ENCODE measurements at regions not wholly inside any gene's neighbourhood (a gene's known extent, or its start where the extent isn't known, plus 50 kb on each side); places are given as distances from the start of the nearest gene placed in this dataset.

GRCh38 chr12:118925407-118925806 is 55.9 kb upstream of the SRRM4 start:
- WGBS (ENCODE audit: low lambda C conversion rate): 6% methylated on average over 1 of the region's 1 CpG
- DNase-seq (ENCODE audit: low spot score) (no peak), FAIRE-seq (no peak), ATAC-seq (no peak)
- intact Hi-C loops (cut with micrococcal nuclease; ENCODE audit: unreplicated experiment) (no loop called here), in situ Hi-C loops (cut with HindIII; ENCODE audit: extremely low pct_ligation_motif_present, low pct_unique_long_range_greater_than_20kb) (no loop called here)
- Histone ChIP-seq H3K9me3 (ENCODE audit: low read length) (no peaks in the 10 kb centered on the region), H3K9ac (ENCODE audit: insufficient read depth, low read depth, low read length) (no peak overlapping the region), H3K27ac (ENCODE audit: extremely low read length, insufficient read depth, low read length) (no peak overlapping the region), H3K36me3 (replicated peaks in 1 of 2; ENCODE audit: control insufficient read depth in 1 of 2, insufficient read depth in 2 of 2, low read length in 2 of 2) (no peaks in the 10 kb centered on the region), H4K20me1 (ENCODE audit: insufficient read depth, low read length) (no peaks in the 10 kb centered on the region), H3K27me3 (ENCODE audit: control insufficient read depth in 1 of 2, insufficient read depth in 2 of 2, low read length in 2 of 2) (no peaks in the 10 kb centered on the region), H3K4me1 (ENCODE audit: insufficient read depth, low read length) (no peaks in the 10 kb centered on the region), H3K4me2 (ENCODE audit: low read depth, low read length) (no peak overlapping the region), H3K79me2 (ENCODE audit: insufficient read depth, low read length) (no peaks in the 10 kb centered on the region), H3K4me3 (replicated peaks in 1 of 3; ENCODE audit: insufficient read depth in 1 of 3, low read depth in 2 of 3, low read length in 3 of 3) (no peak overlapping the region), H2AFZ (ENCODE audit: low read length) (no peak overlapping the region)
- ChIA-PET POLR2A (no interaction called here), CTCF (ENCODE audit: low intra/inter-chr PET ratio, low total read pairs) (no interaction called here)
- BruUV-seq (replicated peaks): no TSS peak
- TF ChIP-seq ZHX1 (CRISPR knock-in tag; IDR thresholded peaks at IDR 0.05; ENCODE audit: low read depth) (no peak), ZNF317 (CRISPR knock-in tag; IDR thresholded peaks at IDR 0.05) (no peak), ZNF678 (CRISPR knock-in tag; IDR thresholded peaks at IDR 0.05) (no peak), ZNF124 (CRISPR knock-in tag; IDR thresholded peaks at IDR 0.05) (no peak), KAT2B (IDR thresholded peaks at IDR 0.05; ENCODE audit: borderline replicate concordance, low read depth, low read length) (no peak), XRCC5 (optimal IDR thresholded peaks at IDR 0.05; ENCODE audit: low read length) (no peak), AKAP8 (CRISPR knock-in tag; IDR thresholded peaks at IDR 0.05) (no peak), CCAR2 (optimal IDR thresholded peaks at IDR 0.05; ENCODE audit: low read depth, low read length) (no peak), ZNF775 (CRISPR knock-in tag; IDR thresholded peaks at IDR 0.05; ENCODE audit: borderline replicate concordance) (no peak), PLRG1 (conservative IDR thresholded peaks at IDR 0.05) (no peak), RNF219 (CRISPR knock-in tag; IDR thresholded peaks at IDR 0.05) (no peak), BCL3 (CRISPR knock-in tag; IDR thresholded peaks at IDR 0.05) (no peak), ZNF143 (CRISPR knock-in tag; IDR thresholded peaks at IDR 0.05) (no peak), FUBP1 (CRISPR knock-in tag; IDR thresholded peaks at IDR 0.05; ENCODE audit: borderline replicate concordance) (no peak)
- TF ChIP-seq, protein P1, sequence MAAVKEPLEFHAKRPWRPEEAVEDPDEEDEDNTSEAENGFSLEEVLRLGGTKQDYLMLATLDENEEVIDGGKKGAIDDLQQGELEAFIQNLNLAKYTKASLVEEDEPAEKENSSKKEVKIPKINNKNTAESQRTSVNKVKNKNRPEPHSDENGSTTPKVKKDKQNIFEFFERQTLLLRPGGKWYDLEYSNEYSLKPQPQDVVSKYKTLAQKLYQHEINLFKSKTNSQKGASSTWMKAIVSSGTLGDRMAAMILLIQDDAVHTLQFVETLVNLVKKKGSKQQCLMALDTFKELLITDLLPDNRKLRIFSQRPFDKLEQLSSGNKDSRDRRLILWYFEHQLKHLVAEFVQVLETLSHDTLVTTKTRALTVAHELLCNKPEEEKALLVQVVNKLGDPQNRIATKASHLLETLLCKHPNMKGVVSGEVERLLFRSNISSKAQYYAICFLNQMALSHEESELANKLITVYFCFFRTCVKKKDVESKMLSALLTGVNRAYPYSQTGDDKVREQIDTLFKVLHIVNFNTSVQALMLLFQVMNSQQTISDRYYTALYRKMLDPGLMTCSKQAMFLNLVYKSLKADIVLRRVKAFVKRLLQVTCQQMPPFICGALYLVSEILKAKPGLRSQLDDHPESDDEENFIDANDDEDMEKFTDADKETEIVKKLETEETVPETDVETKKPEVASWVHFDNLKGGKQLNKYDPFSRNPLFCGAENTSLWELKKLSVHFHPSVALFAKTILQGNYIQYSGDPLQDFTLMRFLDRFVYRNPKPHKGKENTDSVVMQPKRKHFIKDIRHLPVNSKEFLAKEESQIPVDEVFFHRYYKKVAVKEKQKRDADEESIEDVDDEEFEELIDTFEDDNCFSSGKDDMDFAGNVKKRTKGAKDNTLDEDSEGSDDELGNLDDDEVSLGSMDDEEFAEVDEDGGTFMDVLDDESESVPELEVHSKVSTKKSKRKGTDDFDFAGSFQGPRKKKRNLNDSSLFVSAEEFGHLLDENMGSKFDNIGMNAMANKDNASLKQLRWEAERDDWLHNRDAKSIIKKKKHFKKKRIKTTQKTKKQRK (IDR thresholded peaks at IDR 0.05; ENCODE audit: low read length): no peak
